DND-41 (cell line): ENCODE measurements at regions not wholly inside any gene's neighbourhood (a gene's known extent, or its start where the extent isn't known, plus 50 kb on each side); places are given as distances from the start of the nearest gene placed in this dataset.

Source experiments
- ATAC-seq: fragments of 200-7000 bp; cut with Tn5 transposase; 3 replicates; pipeline ENCODE4 v1.9.1; 2021; ENCODE audit warnings: low read depth; ENCODE audit not compliant: insufficient read depth
- DNase-seq: peaks from one replicate; pipeline ENCODE4 v3.0.0-alpha.2; 2020
- H2AFZ ChIP-seq: 2 replicates; pipeline ENCODE4 v1.6.0; 2012; ENCODE audit warnings: low read depth, low read length
- H3K27ac ChIP-seq: 2 replicates; pipeline ENCODE4 v1.5.1; 2012; ENCODE audit warnings: low read length, inconsistent platforms
- H3K27me3 ChIP-seq: fragments of 200-600 bp; sonication (generic); 2 replicates; pipeline ENCODE4 v1.6.0; 2012; ENCODE audit warnings: low read length, mild to moderate bottlenecking, inconsistent platforms; ENCODE audit not compliant: insufficient read depth, poor library complexity
- H3K36me3 ChIP-seq: 2 replicates; pipeline ENCODE4 v1.5.1; 2012; ENCODE audit warnings: low read length, inconsistent platforms; ENCODE audit not compliant: insufficient read depth
- H3K4me1 ChIP-seq: 2 replicates; pipeline ENCODE4 v1.5.1; 2012; ENCODE audit warnings: mild to moderate bottlenecking, low read length; ENCODE audit not compliant: insufficient read depth
- H3K4me2 ChIP-seq: 2 replicates; pipeline ENCODE4 v1.6.0; 2012; ENCODE audit warnings: mild to moderate bottlenecking, moderate library complexity, low read length, inconsistent platforms; ENCODE audit not compliant: insufficient read depth
- H3K4me3 ChIP-seq, 2 experiments: fragments of 200-600 bp in 1 of 2; shearing (Covaris generic) in 1 of 2; 2 replicates each; pipeline ENCODE4 v1.5.1; 2012 to 2016; ENCODE audit warnings: inconsistent platforms in 2 of 2, low read length in 2 of 2, mild to moderate bottlenecking in 2 of 2, low read depth in 1 of 2, moderate library complexity in 1 of 2
- H3K79me2 ChIP-seq: 2 replicates; pipeline ENCODE4 v1.6.0; 2012; ENCODE audit warnings: low read length, inconsistent platforms; ENCODE audit not compliant: insufficient read depth
- H3K9ac ChIP-seq: 2 replicates; pipeline ENCODE4 v1.6.0; 2012; ENCODE audit warnings: low read depth, mild to moderate bottlenecking, inconsistent platforms, low read length, moderate library complexity
- H3K9me3 ChIP-seq: 2 replicates; pipeline ENCODE4 v1.5.1; 2012; ENCODE audit warnings: low read length, moderate library complexity, mild to moderate bottlenecking, inconsistent platforms; ENCODE audit not compliant: insufficient read depth, severe bottlenecking
- H4K20me1 ChIP-seq: 2 replicates; pipeline ENCODE4 v1.6.0; 2012; ENCODE audit warnings: low read length; ENCODE audit not compliant: insufficient read depth
- EZH2 ChIP-seq: IDR thresholded peaks from 3 replicates; pipeline ENCODE4 v1.6.1; 2012; ENCODE audit warnings: borderline replicate concordance, low read depth, mild to moderate bottlenecking, moderate library complexity, low read length, inconsistent platforms; ENCODE audit not compliant: severe bottlenecking
- TF ChIP-seq, protein P1 (sequence below): IDR thresholded peaks from 2 replicates; pipeline ENCODE4 v1.5.1; 2012; ENCODE audit warnings: borderline replicate concordance, low read length, moderate library complexity, mild to moderate bottlenecking; ENCODE audit not compliant: poor library complexity, severe bottlenecking; ENCODE audit errors: extremely low read depth

DNA sequence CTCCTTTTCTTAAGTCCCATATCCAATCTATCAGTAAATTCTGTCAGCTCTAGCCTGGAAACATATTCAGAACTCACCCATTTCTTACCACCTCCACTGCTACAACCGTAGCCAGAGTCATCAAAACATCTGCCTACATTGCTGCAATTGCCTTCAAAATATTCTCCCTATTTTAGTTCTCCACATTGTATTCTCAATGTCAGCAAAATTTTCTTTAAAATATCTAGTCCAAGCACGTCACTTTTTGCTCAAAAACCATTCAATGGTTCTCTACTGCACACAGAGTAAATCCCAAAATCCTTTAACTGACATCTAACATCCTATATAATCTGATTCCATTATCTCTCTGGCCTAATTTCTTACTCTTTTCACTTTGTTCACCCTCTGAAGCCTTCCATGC lies 68.5 kb upstream of the ERBB4 start:
- ATAC-seq = no peak
- no peaks in the 10 kb centered on the region for H3K36me3 ChIP-seq

DNA sequence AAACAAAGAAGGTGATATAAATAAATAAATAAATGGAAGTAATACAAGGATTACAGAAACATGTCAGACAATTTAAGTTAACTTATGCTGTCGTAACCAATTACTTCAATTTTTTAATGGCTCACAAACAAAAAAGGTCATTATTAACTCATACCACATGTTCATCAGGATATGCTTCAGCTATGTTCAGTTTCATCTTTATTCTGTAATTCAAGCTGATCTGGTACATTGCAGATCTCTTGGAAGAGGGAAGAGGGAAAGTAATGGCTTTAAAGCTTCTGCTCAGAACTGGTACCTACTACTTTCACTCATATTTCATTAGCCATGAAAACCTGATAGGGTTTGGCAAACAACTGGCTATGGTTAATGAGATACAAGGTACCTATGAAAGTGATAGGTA lies 67.6 kb upstream of the ERBB4 start:
- Histone ChIP-seq H3K4me3 (no peak overlapping the region), H4K20me1 (no peaks in the 10 kb centered on the region), H3K9me3 (no peaks in the 10 kb centered on the region), H3K36me3 (no peaks in the 10 kb centered on the region), H3K4me1 (no peaks in the 10 kb centered on the region), H3K27me3 (no peaks in the 10 kb centered on the region), H3K9ac (no peak overlapping the region), H3K27ac (no peak overlapping the region), H2AFZ (no peak overlapping the region), H3K4me2 (no peak overlapping the region), H3K79me2 (no peaks in the 10 kb centered on the region)
- TF ChIP-seq, protein P1, sequence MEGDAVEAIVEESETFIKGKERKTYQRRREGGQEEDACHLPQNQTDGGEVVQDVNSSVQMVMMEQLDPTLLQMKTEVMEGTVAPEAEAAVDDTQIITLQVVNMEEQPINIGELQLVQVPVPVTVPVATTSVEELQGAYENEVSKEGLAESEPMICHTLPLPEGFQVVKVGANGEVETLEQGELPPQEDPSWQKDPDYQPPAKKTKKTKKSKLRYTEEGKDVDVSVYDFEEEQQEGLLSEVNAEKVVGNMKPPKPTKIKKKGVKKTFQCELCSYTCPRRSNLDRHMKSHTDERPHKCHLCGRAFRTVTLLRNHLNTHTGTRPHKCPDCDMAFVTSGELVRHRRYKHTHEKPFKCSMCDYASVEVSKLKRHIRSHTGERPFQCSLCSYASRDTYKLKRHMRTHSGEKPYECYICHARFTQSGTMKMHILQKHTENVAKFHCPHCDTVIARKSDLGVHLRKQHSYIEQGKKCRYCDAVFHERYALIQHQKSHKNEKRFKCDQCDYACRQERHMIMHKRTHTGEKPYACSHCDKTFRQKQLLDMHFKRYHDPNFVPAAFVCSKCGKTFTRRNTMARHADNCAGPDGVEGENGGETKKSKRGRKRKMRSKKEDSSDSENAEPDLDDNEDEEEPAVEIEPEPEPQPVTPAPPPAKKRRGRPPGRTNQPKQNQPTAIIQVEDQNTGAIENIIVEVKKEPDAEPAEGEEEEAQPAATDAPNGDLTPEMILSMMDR = no peak
- no peak for TF ChIP-seq EZH2
- DNase-seq (no peak), ATAC-seq (no peak)

More for the DNA sequence above, 68.5 kb upstream of the ERBB4 start:
- Histone ChIP-seq H3K27me3 (no peaks in the 10 kb centered on the region), H3K9ac (no peak overlapping the region), H2AFZ (no peak overlapping the region), H3K4me3 (no peak overlapping the region), H3K9me3 (no peaks in the 10 kb centered on the region), H3K4me1 (no peaks in the 10 kb centered on the region), H3K79me2 (no peaks in the 10 kb centered on the region), H4K20me1 (no peaks in the 10 kb centered on the region), H3K27ac (no peak overlapping the region), H3K4me2 (peak overlapping the region; percentile 14; the same call in 1 of the 2 replicates)
- no peak for DNase-seq
- TF ChIP-seq EZH2 = no peak
- TF ChIP-seq, protein P1 = no peak

DNA sequence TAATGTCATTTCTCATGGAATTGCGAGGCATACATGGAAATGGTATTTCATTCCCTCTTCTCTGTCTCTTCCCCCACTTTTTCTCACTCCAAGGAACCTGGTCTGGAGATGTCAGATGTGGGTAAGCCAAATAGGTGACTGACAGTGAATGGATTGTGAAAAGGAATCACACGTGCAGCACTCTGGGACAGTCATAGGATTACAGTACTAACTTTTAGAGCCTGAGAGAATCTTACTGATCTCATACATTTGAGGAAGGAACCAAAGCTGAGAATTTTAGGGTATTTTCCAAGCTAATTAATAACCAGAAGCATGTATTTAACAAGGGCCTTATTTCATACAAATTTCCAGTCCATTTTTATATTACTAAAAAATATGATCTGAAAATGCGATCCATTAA lies 58.1 kb upstream of the ERBB4 start:
- Histone ChIP-seq H3K4me3 (no peak overlapping the region), H4K20me1 (no peaks in the 10 kb centered on the region), H3K9me3 (no peaks in the 10 kb centered on the region), H3K79me2 (no peaks in the 10 kb centered on the region), H3K27ac (no peak overlapping the region), H3K4me1 (no peaks in the 10 kb centered on the region), H3K27me3 (no peaks in the 10 kb centered on the region), H3K4me2 (no peak overlapping the region), H2AFZ (no peak overlapping the region), H3K9ac (no peak overlapping the region), H3K36me3 (no peaks in the 10 kb centered on the region)
- no peak for DNase-seq
- TF ChIP-seq EZH2 = no peak
- TF ChIP-seq, protein P1 = no peak
- ATAC-seq = no peak

DNA sequence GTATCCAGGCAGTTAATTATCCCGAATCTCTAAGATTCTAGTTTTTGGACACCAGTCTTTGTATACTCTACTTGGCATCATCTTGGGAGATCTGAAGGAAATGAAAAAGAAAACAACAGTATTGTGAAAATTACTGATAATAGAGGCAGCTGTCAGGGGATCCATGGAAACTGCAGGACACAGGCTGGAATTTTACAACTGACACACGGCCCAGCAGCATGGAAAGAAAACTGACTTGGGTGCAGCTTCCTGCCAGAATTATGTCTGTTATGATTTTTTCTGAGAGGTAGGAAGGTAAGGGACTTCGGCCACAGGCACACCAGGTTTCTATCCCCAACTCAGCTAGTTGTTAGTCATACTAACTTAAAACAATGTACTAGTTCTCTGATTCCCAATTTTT lies 57.7 kb upstream of the ERBB4 start:
- H2AFZ ChIP-seq = no peak overlapping the region
- no peak overlapping the region for H3K27ac ChIP-seq
- no peak for ATAC-seq

More for the DNA sequence above, 57.7 kb upstream of the ERBB4 start:
- Histone ChIP-seq H3K9ac (no peak overlapping the region), H3K27me3 (no peaks in the 10 kb centered on the region), H3K9me3 (no peaks in the 10 kb centered on the region), H4K20me1 (no peaks in the 10 kb centered on the region), H3K79me2 (no peaks in the 10 kb centered on the region), H3K4me1 (no peaks in the 10 kb centered on the region), H3K36me3 (no peaks in the 10 kb centered on the region), H3K4me3 (no peak overlapping the region), H3K4me2 (no peak overlapping the region)
- TF ChIP-seq, protein P1 = no peak
- no peak for TF ChIP-seq EZH2
- DNase-seq = no peak
